BE2C (cell line): ENCODE measurements at regions not wholly inside any gene's neighbourhood (a gene's known extent, or its start where the extent isn't known, plus 50 kb on each side); places are given as distances from the start of the nearest gene placed in this dataset.

ENCODE experiments used
- DNase-seq: peaks from one replicate; pipeline ENCODE4 v3.0.0-alpha.2; 2020
- H3K27me3 ChIP-seq: fragments of 250-450 bp; sonication (Bioruptor Pico); 2 replicates; pipeline ENCODE4 v1.5.1; 2020; ENCODE audit warnings: mild to moderate bottlenecking
- H3K36me3 ChIP-seq: fragments of 250-450 bp; sonication (Bioruptor Pico); 2 replicates; pipeline ENCODE4 v1.5.1; 2020; ENCODE audit warnings: mild to moderate bottlenecking
- H3K4me1 ChIP-seq: fragments of 250-450 bp; sonication (Bioruptor Pico); 2 replicates; pipeline ENCODE4 v1.5.1; 2020
- H3K4me3 ChIP-seq: 2 replicates; pipeline ENCODE4 v1.5.1; 2011; ENCODE audit warnings: low read depth, low read length
- H3K9me3 ChIP-seq: fragments of 250-450 bp; sonication (Bioruptor Pico); 2 replicates; pipeline ENCODE4 v1.5.1; 2020
- CTCF ChIP-seq: IDR thresholded peaks from 2 replicates; pipeline ENCODE4 v1.5.1; 2012; ENCODE audit warnings: mild to moderate bottlenecking, low read depth, low read length

GRCh38 chr16:59201821-59202220 is 467.7 kb upstream of the GOT2 start:
- TF ChIP-seq CTCF: no peak
- no peaks in the 10 kb centered on the region for H3K9me3 ChIP-seq
- no peaks in the 10 kb centered on the region for H3K36me3 ChIP-seq
- no peak overlapping the region for H3K4me3 ChIP-seq
- no peaks in the 10 kb centered on the region for H3K4me1 ChIP-seq
- DNase-seq: no peak
- no peaks in the 10 kb centered on the region for H3K27me3 ChIP-seq

- H3K36me3 ChIP-seq: no peaks in the 10 kb centered on the region
- H3K4me3 ChIP-seq: no peak overlapping the region
- no peaks in the 10 kb centered on the region for H3K27me3 ChIP-seq
- no peak for DNase-seq
- no peak for TF ChIP-seq CTCF
- H3K4me1 ChIP-seq: no peaks in the 10 kb centered on the region
- no peaks in the 10 kb centered on the region for H3K9me3 ChIP-seq
Observed at GRCh38 chr16:59201160-59201559, 467.0 kb upstream of the GOT2 start.

- Histone ChIP-seq H3K4me3 (no peak overlapping the region), H3K36me3 (no peaks in the 10 kb centered on the region), H3K9me3 (no peaks in the 10 kb centered on the region; the same call in 1 of the 2 replicates), H3K27me3 (no peaks in the 10 kb centered on the region), H3K4me1 (no peaks in the 10 kb centered on the region)
- DNase-seq: no peak
- TF ChIP-seq CTCF: no peak
Observed at GRCh38 chr16:59198487-59198886, 464.4 kb upstream of the GOT2 start.

GRCh38 chr16:59195242-59195641 is 461.1 kb upstream of the GOT2 start:
- H3K36me3 ChIP-seq: no peaks in the 10 kb centered on the region
- no peaks in the 10 kb centered on the region for H3K27me3 ChIP-seq
- no peak for DNase-seq
- H3K4me3 ChIP-seq: no peak overlapping the region
- no peaks in the 10 kb centered on the region; the same call in 1 of the 2 replicates for H3K9me3 ChIP-seq
- no peaks in the 10 kb centered on the region for H3K4me1 ChIP-seq
- no peak for TF ChIP-seq CTCF

- H3K9me3 ChIP-seq: no peaks in the 10 kb centered on the region; the same call in 1 of the 2 replicates
- no peaks in the 10 kb centered on the region for H3K36me3 ChIP-seq
- TF ChIP-seq CTCF: no peak
- H3K4me3 ChIP-seq: no peak overlapping the region
- H3K27me3 ChIP-seq: no peaks in the 10 kb centered on the region
- no peak for DNase-seq
- no peaks in the 10 kb centered on the region for H3K4me1 ChIP-seq
Observed at GRCh38 chr16:59193637-59194036, 459.5 kb upstream of the GOT2 start.

- no peaks in the 10 kb centered on the region for H3K36me3 ChIP-seq
- peak; percentile 33 for DNase-seq
- H3K27me3 ChIP-seq: no peaks in the 10 kb centered on the region
- H3K4me3 ChIP-seq: no peak overlapping the region
- no peaks in the 10 kb centered on the region for H3K4me1 ChIP-seq
- TF ChIP-seq CTCF: peak; percentile 49
- H3K9me3 ChIP-seq: no peaks in the 10 kb centered on the region; the same call in 1 of the 2 replicates
Observed at GRCh38 chr16:59192551-59193199, 458.6 kb upstream of the GOT2 start.
